HG03520 (cell line): ENCODE measurements at regions not wholly inside any gene's neighbourhood (a gene's known extent, or its start where the extent isn't known, plus 50 kb on each side); places are given as distances from the start of the nearest gene placed in this dataset.
A peak's percentile ranks its signal among the peaks of the same experiment; 100 is the strongest.
"Not testable (repeated sequence)": the region's sequence is repeated elsewhere in the genome, so short reads cannot be mapped to it uniquely, and the experiment has no call there.

Source experiments
- ATAC-seq: cut with Tn5 transposase; IDR thresholded peaks from one replicate; pipeline ENCODE4 v1.9.1; 2021; ENCODE audit warnings: mild to moderate bottlenecking, moderate library complexity; ENCODE audit not compliant: unreplicated experiment

GRCh38 chr7:32228601-32229000, 158.4 kb upstream of the PDE1C start:
- no peak for ATAC-seq

GRCh38 chr7:32227746-32228145, 157.5 kb upstream of the PDE1C start:
- ATAC-seq, result no peak

- no peak for ATAC-seq
These were observed 154.1 kb upstream of the PDE1C start for GRCh38 chr7:32224276-32224675.

- no peak for ATAC-seq
These were observed 153.5 kb upstream of the PDE1C start for GRCh38 chr7:32223721-32224120.

GRCh38 chr7:32223071-32223650, 153.0 kb upstream of the PDE1C start:
- ATAC-seq, result no peak

- ATAC-seq, result no peak
These were observed 152.2 kb upstream of the PDE1C start for GRCh38 chr7:32222251-32222900.

GRCh38 chr7:32221736-32222135, 151.5 kb upstream of the PDE1C start:
- no peak for ATAC-seq

GRCh38 chr7:32221056-32221455, 150.8 kb upstream of the PDE1C start:
- ATAC-seq, result no peak

- ATAC-seq, result not testable (repeated sequence)
These were observed 149.6 kb upstream of the PDE1C start for GRCh38 chr7:32219831-32220230.

GRCh38 chr7:32219416-32219815, 149.2 kb upstream of the PDE1C start:
- ATAC-seq, result no peak

GRCh38 chr7:32218741-32219288, 148.6 kb upstream of the PDE1C start:
- no peak for ATAC-seq

GRCh38 chr7:32218154-32218467, 147.9 kb upstream of the PDE1C start:
- no peak for ATAC-seq

GRCh38 chr7:32217341-32218153, 147.3 kb upstream of the PDE1C start:
- ATAC-seq, result no peak

- no peak for ATAC-seq
These were observed 146.6 kb upstream of the PDE1C start for GRCh38 chr7:32216759-32217158.

- no peak for ATAC-seq
These were observed 145.5 kb upstream of the PDE1C start for GRCh38 chr7:32215697-32216096.

GRCh38 chr7:32214913-32215312, 144.7 kb upstream of the PDE1C start:
- no peak for ATAC-seq

GRCh38 chr7:32212321-32212720, 142.1 kb upstream of the PDE1C start:
- no peak for ATAC-seq

- no peak for ATAC-seq
These were observed 136.8 kb upstream of the PDE1C start for GRCh38 chr7:32206987-32207386.

- no peak for ATAC-seq
These were observed 136.3 kb upstream of the PDE1C start for GRCh38 chr7:32206488-32206887.

GRCh38 chr7:32205298-32205824, 135.2 kb upstream of the PDE1C start:
- ATAC-seq, result not testable (repeated sequence)

GRCh38 chr7:32204361-32205018, 134.3 kb upstream of the PDE1C start:
- peak; percentile 89 for ATAC-seq
